ENCODE measurements at regions not wholly inside any gene's neighbourhood (a gene's known extent, or its start where the extent isn't known, plus 50 kb on each side); places are given as distances from the start of the nearest gene placed in this dataset.

DNA sequence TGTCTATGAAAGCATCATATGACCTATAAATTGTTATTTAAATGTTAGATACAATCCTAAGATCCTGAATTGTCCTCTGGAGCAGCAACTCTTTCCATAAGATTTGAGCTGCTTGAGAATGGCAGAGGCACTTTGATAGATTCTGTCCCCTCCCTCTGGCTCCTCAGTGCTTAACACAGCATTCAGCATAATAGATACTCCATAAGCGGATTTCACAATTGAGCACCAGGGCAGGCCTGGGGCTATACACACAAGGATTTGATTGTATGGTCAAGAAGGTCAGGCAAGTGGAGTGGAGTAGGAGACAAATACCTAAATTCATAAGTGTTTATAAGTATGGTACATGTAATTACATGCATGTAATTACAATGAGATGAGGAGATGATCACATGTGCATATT is 96.3 kb downstream of the FOXD1 start:
- TF ChIP-seq EZH2phosphoT487 (IDR thresholded peaks at IDR 0.05; ENCODE audit: borderline replicate concordance, low read depth, low read length) = no peak
- TF ChIP-seq, protein P1, sequence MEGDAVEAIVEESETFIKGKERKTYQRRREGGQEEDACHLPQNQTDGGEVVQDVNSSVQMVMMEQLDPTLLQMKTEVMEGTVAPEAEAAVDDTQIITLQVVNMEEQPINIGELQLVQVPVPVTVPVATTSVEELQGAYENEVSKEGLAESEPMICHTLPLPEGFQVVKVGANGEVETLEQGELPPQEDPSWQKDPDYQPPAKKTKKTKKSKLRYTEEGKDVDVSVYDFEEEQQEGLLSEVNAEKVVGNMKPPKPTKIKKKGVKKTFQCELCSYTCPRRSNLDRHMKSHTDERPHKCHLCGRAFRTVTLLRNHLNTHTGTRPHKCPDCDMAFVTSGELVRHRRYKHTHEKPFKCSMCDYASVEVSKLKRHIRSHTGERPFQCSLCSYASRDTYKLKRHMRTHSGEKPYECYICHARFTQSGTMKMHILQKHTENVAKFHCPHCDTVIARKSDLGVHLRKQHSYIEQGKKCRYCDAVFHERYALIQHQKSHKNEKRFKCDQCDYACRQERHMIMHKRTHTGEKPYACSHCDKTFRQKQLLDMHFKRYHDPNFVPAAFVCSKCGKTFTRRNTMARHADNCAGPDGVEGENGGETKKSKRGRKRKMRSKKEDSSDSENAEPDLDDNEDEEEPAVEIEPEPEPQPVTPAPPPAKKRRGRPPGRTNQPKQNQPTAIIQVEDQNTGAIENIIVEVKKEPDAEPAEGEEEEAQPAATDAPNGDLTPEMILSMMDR (conservative IDR thresholded peaks at IDR 0.05; ENCODE audit: low read length) = no peak
